A673 (cell line): ENCODE measurements at regions not wholly inside any gene's neighbourhood (a gene's known extent, or its start where the extent isn't known, plus 50 kb on each side); places are given as distances from the start of the nearest gene placed in this dataset.

Experiments used
- CTCF ChIP-seq: fragments of 300-800, 200-600 bp; sonication (generic); conservative IDR thresholded peaks from 2 replicates; pipeline ENCODE4 v1.5.1; 2017; ENCODE audit warnings: low read depth, mild to moderate bottlenecking, antibody characterized with exemption, low read length, moderate library complexity, mixed read lengths
- EZH2 ChIP-seq: fragments of 200-600 bp; sonication (generic); IDR thresholded peaks from 2 replicates; pipeline ENCODE4 v1.6.1; 2017; ENCODE audit warnings: borderline replicate concordance, low read depth, mild to moderate bottlenecking, mixed read lengths, antibody characterized with exemption, low read length; ENCODE audit not compliant: poor library complexity, severe bottlenecking

- TF ChIP-seq CTCF = no peak
- no peak for TF ChIP-seq EZH2
Observed at GRCh38 chr1:200257235-200257634, 152.6 kb downstream of the ZNF281 start.
